ENCODE measurements at regions not wholly inside any gene's neighbourhood (a gene's known extent, or its start where the extent isn't known, plus 50 kb on each side); places are given as distances from the start of the nearest gene placed in this dataset.

DNA sequence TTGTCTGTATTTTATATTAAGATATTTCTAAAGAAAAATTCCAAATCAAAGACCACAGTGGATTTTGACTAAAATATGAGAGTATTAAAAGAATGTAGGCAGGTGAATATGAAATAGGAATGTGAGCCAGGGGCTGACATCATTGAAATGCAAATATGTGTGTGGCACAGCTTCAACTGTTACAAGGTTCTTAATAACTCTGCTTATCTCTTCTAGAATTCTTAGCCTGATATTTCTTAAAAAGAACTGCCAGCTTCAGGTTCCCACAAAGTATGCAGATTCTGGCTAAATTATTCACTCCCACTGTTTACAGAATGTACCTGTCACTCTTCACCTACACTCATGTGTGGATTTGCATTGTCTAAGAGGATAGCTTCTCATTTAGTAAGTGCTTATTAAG is 274.4 kb downstream of the DIRAS2 start:
- TF ChIP-seq, protein P1, sequence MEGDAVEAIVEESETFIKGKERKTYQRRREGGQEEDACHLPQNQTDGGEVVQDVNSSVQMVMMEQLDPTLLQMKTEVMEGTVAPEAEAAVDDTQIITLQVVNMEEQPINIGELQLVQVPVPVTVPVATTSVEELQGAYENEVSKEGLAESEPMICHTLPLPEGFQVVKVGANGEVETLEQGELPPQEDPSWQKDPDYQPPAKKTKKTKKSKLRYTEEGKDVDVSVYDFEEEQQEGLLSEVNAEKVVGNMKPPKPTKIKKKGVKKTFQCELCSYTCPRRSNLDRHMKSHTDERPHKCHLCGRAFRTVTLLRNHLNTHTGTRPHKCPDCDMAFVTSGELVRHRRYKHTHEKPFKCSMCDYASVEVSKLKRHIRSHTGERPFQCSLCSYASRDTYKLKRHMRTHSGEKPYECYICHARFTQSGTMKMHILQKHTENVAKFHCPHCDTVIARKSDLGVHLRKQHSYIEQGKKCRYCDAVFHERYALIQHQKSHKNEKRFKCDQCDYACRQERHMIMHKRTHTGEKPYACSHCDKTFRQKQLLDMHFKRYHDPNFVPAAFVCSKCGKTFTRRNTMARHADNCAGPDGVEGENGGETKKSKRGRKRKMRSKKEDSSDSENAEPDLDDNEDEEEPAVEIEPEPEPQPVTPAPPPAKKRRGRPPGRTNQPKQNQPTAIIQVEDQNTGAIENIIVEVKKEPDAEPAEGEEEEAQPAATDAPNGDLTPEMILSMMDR (IDR thresholded peaks at IDR 0.05; ENCODE audit: insufficient read depth, low read depth, low read length, missing control alignments) = no peak
- no peak overlapping the region for H3K4me3 ChIP-seq (ENCODE audit: low read depth, low read length)
- no peak for DNase-seq (ENCODE audit: low read depth)

DNA sequence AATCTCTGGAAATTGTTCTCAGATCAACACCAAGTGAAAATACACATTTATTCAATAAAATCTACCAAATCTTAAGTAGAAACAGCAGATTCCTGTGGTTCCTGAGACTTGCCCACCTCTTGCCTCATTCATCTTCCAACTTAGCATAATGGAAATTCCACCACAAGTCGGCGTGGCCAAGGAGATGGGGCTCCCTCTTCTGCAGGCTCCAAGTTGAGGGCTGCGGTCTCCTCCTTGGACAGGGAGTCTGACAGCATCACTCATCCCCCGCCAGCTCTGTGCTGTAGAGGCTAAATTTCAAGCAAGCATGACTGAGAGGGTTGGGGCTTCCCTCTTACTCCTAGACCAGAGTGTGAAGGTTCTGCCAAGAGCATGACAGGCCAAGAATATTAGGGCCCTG is 273.7 kb downstream of the DIRAS2 start:
- H3K4me3 ChIP-seq (ENCODE audit: low read depth, low read length) = no peak overlapping the region
- TF ChIP-seq, protein P1 (IDR thresholded peaks at IDR 0.05; ENCODE audit: insufficient read depth, low read depth, low read length, missing control alignments) = no peak

DNA sequence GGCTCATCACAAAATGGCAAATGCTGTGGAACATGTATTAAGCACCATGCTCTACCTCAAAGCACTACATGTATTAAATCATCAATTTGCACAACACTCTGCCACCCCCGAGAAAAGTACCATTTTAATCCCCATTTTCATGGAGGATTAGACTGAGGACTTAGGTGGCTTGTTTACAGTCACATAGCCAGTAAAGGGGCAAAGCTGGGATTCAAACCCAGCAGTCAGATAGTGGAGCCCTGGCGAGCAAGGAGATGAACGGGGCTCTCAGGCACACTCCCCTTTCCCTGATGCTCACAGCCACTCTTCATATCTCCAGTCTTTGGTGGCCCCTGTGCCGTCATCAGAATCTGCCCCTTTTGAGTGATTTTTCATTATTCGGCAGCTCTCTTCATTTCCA is 262.9 kb downstream of the DIRAS2 start:
- TF ChIP-seq, protein P1 (IDR thresholded peaks at IDR 0.05; ENCODE audit: insufficient read depth, low read depth, low read length, missing control alignments) = no peak
- no peak overlapping the region for H3K4me3 ChIP-seq (ENCODE audit: low read depth, low read length)
- no peak for DNase-seq (ENCODE audit: low read depth)

More for the DNA sequence above, 273.7 kb downstream of the DIRAS2 start:
- no peak for DNase-seq (ENCODE audit: low read depth)

DNA sequence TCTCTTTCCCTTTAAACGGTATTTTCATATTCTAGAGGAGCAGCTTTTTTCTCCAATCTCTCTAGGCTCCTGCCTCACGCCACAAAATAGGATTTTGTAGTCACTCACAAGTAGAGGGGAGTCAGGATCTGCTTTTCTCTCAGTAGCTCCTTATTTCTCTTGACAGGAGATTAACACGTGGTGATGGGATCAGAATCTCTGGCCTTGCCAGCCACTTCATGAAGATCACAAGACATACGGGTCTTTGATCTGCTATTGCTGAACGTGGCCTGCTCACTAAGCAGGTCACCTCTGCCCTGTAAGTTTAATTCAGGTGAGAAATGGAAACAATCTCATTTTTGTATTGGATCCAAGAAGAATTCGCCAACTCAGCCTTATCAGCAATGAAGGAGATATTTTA is 257.5 kb downstream of the DIRAS2 start:
- no peak overlapping the region for H3K4me3 ChIP-seq (ENCODE audit: low read depth, low read length)
- DNase-seq (ENCODE audit: low read depth) = no peak
- TF ChIP-seq, protein P1 (IDR thresholded peaks at IDR 0.05; ENCODE audit: insufficient read depth, low read depth, low read length, missing control alignments) = no peak

DNA sequence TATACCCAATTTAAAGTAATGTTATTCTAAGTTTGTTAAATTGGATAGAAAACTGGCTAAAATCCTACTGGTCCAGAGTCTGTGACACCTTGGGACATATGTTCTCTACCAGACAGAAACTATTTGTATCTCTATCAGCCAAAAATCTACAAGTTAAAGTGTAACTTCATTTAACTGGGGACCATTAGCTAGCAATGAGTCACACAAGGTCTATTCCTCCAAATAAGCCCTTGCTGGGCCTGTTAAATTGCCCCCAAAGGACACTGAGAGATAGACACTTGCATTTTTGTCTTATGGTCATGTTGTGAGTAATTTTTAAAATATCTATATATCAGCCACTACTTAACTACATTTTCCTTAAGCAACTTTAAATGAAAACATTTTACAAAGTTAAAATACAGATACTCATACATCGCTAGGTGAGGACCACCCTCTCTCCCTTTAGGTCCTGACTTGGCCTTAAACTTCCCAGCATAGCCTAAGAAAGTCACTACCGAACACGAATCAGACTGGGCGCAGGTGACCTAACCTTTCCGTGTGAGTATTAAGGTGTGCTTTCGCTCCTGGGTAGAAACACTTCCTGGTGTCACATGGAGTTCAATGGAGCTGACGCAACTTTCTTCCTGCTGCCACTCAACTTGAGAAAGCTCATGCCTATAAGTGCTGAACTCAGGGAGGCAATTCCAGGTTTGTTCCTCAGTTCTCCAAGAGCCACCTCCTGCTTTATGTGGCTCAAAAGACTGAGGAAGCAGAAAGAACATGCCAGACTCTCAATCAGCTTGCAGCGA is 249.1 kb downstream of the DIRAS2 start:
- no peak overlapping the region for H3K4me3 ChIP-seq (ENCODE audit: low read depth, low read length)
- no peak for DNase-seq (ENCODE audit: low read depth)
- TF ChIP-seq, protein P1 (IDR thresholded peaks at IDR 0.05; ENCODE audit: insufficient read depth, low read depth, low read length, missing control alignments) = no peak

DNA sequence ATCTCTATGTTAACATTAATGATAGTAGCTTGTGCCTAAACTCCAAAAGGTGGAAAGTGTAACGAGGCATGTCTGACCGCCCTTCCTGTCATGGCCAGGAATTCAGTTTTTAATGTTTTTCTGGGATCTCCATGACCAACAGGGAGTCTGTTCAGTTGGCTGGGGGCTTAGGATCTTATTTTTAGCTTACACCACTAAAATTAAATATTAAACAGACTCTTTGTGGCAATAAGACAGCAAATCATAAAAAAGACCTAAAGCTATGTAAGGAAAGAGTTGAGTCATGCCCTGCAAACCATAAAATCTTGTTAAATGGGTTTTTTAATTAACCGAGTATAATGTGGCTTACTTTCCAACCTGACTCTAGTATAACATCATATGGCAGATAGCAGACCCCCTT is 247.8 kb downstream of the DIRAS2 start:
- TF ChIP-seq, protein P1 (IDR thresholded peaks at IDR 0.05; ENCODE audit: insufficient read depth, low read depth, low read length, missing control alignments) = no peak
- no peak for DNase-seq (ENCODE audit: low read depth)
- H3K4me3 ChIP-seq (ENCODE audit: low read depth, low read length) = no peak overlapping the region

DNA sequence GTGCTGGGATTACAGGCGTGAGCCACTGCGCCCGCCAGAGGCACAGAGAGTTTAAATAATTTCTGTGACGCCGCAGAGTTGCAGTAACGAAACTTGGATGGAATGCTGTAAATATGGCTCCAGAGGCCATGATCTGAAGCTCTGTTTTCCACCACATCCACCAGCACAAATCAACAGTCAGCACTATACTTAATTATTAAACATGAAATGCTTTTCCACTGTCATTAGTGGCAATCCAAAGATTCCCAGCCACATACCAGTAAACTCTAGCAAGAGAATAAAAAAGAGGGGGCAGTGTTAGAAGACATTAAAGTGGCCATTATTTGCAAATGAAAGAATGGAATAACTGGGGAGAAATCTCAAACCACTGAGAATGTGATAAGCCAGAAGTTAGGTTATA is 242.5 kb downstream of the DIRAS2 start:
- DNase-seq (ENCODE audit: low read depth) = no peak
- TF ChIP-seq, protein P1 (IDR thresholded peaks at IDR 0.05; ENCODE audit: insufficient read depth, low read depth, low read length, missing control alignments) = no peak
- H3K4me3 ChIP-seq (ENCODE audit: low read depth, low read length) = no peak overlapping the region

Data from GM12865 (cell line).